Thyroid gland (tissue), 4 donors: ENCODE measurements at regions not wholly inside any gene's neighbourhood (a gene's known extent, or its start where the extent isn't known, plus 50 kb on each side); places are given as distances from the start of the nearest gene placed in this dataset.

ENCODE experiments used
- POLR2A ChIP-seq, 2 donors: fragments of 450-650 bp; IDR thresholded peaks; one replicate each; pipeline ENCODE4 v1.6.1; 2017; ENCODE audit warnings: antibody characterized with exemption in 2 of 2, mild to moderate bottlenecking in 2 of 2, moderate library complexity in 1 of 2
- TF ChIP-seq, protein P1 (sequence below), 6 experiments: fragments of 200-600 bp in 3 of 6; fragments of 450-650 bp in 3 of 6; sonication (generic) in 3 of 6; IDR thresholded peaks; one replicate each; pipeline ENCODE4 v1.5.1; 2016 to 2019; ENCODE audit warnings: antibody characterized with exemption in 6 of 6, mild to moderate bottlenecking in 2 of 6, inconsistent platforms in 1 of 6, moderate library complexity in 1 of 6

DNA sequence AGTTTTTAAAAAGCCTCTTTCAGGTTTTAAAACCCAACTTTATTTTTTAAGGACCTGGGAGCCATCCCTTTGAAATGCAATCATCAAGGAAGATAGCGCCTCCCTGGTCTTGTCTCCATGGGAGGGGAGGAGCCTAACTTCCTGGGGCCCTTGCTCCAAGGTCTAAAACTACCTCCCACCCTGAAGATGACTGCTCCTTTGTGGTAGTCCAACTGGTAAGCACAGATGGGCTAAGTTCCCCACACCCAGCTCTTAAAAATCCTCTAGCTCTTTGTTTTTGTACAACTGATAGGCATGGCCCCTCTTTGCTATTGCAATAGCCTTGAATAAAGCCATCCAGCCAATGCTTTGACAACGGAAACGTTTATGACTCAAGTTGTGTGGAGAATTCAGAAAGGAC is 716.8 kb downstream of the CBLN2 start:
- TF ChIP-seq POLR2A (IDR thresholded peaks at IDR 0.05) = no peak
- TF ChIP-seq, protein P1, sequence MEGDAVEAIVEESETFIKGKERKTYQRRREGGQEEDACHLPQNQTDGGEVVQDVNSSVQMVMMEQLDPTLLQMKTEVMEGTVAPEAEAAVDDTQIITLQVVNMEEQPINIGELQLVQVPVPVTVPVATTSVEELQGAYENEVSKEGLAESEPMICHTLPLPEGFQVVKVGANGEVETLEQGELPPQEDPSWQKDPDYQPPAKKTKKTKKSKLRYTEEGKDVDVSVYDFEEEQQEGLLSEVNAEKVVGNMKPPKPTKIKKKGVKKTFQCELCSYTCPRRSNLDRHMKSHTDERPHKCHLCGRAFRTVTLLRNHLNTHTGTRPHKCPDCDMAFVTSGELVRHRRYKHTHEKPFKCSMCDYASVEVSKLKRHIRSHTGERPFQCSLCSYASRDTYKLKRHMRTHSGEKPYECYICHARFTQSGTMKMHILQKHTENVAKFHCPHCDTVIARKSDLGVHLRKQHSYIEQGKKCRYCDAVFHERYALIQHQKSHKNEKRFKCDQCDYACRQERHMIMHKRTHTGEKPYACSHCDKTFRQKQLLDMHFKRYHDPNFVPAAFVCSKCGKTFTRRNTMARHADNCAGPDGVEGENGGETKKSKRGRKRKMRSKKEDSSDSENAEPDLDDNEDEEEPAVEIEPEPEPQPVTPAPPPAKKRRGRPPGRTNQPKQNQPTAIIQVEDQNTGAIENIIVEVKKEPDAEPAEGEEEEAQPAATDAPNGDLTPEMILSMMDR (IDR thresholded peaks at IDR 0.05) = no peak
